Stimulated activated CD4-positive, alpha-beta T cell treated with anti-CD3 and anti-CD28 coated beads, Interleukin-15, amount 100 ng/mL, for 1 hour (primary cell): ENCODE measurements at regions not wholly inside any gene's neighbourhood (a gene's known extent, or its start where the extent isn't known, plus 50 kb on each side); places are given as distances from the start of the nearest gene placed in this dataset.
A peak's percentile ranks its signal among the peaks of the same experiment; 100 is the strongest.

ENCODE experiments used
- DNase-seq, 2 donors: peaks; one replicate each; pipeline ENCODE4 v3.0.0-alpha.2; 2020; ENCODE audit warnings: low read depth in 1 of 2, low spot score in 1 of 2

- no peak for DNase-seq
These were observed 136.8 kb upstream of the AFF2 start for GRCh38 chrX:148363471-148364235.

- no peak for DNase-seq
These were observed 135.2 kb upstream of the AFF2 start for GRCh38 chrX:148365233-148365632.

- no peak for DNase-seq
These were observed 129.1 kb upstream of the AFF2 start for GRCh38 chrX:148371291-148371690.

DNA sequence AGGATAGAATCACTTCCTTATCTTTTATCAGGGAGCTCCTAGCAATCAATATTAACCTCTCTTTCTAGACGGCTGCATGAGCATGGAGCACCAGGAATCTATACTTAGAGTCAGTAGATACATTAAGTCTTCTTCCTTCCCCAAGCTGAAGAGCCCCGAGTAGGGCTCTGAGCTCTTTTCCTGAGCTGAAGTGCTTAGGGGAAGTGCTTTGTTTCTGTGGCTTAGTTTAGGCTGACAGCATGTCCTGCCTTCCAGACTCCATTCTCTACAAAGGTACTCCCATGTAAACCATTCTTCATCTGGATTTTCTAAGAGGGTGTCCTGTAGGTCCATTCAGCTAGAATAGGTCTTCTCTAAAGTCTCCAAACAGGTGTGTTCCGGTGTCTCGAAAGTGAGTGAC is 127.5 kb upstream of the AFF2 start:
- no peak for DNase-seq

GRCh38 chrX:148376342-148376741 is 124.1 kb upstream of the AFF2 start:
- no peak for DNase-seq

- no peak for DNase-seq
These were observed 120.3 kb upstream of the AFF2 start for GRCh38 chrX:148380107-148380506.

DNA sequence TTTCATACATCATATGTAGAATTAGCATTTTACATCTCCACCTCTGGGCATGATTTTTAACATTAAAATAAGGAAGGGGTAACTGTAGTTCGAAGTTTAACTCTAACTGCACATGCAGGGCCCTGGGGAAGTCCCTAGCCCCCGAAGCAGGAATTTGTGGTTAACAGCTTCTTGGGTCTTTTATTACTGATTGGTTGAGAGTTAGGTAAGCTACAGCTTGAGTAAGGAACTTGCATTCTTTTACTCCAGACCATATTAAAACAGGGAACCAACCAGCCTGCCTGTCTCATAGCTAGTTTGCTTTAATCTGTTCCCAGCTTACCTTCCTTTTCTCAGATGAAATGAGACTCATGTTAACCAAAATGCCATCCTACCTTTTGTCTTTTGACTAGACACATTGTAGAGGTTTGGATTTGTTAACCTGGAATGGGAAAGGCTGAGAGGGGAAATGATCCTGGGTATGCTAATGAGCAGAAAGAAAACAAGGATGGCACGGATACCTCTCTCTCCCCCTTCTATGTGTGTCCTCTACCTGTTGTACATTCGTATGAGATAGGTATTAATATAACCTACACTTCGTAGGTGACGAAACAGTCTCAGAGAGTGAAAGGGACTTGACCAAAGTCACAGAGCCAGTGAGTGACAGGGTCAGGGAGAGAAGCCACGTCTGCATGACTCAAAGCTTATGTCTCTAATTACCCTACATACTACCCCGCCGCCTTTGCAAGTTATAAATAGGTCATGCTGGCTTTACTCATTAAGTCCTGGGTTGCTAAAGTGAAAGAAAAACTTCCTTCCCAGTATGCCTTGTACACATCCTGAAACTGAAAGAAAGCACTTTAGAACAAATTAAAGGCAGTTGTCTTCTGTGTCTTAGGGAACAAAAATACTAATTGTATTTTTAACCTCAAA is 119.5 kb upstream of the AFF2 start:
- DNase-seq, result peak in 1 of 2 donors; percentile 1

- DNase-seq, result no peak
These were observed 118.8 kb upstream of the AFF2 start for GRCh38 chrX:148381603-148382002.

DNA sequence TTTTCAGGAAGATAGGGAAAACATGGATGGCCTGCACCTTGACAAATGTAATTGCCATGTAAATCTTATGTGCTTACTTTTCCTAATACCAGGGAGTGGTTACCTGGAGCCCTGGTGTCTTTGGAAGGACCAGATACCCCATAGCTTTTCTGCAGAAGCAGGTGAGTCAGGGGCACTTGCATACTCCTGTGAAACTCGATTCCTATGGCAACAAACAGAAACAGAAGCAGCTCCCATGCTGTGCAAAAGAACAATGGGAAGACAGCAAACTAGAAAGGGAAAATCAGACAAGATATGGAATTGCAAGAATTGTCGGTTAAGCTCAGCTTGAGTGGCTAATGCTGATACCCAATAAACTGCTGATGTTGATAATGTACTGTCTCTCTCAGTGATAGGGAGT is 117.4 kb upstream of the AFF2 start:
- DNase-seq, result no peak

DNA sequence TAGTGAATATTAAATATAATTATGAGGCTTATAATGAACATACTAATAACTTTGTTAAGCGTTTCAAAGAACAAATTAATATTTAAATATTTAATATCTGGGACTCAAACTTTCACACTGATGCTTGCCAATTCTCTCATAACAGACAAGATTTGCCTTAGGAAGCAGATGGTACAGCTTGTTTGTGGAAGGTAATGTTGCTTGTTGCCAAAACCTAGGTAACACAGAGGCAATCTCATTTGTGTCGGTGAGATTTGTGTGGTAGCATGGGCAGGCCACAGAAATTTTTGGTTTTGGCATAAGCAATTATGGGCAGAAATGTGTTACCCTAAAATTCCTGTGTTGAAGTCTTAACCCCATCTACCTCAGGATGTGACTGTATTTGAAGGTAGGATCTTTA is 114.9 kb upstream of the AFF2 start:
- no peak for DNase-seq

- no peak for DNase-seq
These were observed 110.8 kb upstream of the AFF2 start for GRCh38 chrX:148389629-148390028.

DNA sequence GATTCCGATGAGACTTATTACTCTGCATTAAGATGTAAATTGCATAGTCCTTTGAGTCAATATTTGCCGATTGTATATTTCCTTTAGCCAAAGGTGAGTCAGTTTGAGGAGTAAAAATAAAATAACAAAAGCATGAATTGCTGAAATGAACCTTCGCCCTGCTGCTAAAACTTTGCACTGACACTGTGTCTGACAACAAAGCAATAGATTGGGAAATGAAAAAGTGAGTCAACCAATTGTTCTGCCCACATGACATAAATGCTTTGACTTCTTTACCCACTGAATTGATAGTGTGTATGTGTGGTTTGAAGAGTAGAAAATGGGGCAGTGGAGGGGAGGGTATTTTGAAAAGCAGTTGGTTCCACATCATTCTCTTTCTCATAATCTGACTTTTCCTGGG is 88.4 kb upstream of the AFF2 start:
- DNase-seq, result no peak

DNA sequence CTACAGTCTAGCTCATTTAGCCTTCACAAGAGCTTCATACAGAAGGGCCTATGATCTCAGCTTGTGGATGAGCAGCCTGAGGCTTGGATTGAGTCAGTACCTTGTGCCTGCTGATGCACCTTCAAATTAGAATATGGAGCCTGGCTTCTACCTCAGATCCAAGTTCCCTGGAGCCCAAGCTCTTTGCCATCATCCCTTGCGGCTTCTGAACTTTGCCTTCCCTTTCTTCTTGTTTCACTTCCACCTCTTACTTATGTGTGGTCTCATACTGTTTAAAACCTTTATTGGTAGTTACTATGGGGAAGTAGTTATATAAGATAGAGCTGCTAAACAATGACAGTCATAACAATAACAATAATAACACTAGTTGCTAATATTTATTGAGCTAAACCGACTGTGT is 84.3 kb upstream of the AFF2 start:
- DNase-seq, result no peak

- DNase-seq, result no peak
These were observed 83.5 kb upstream of the AFF2 start for GRCh38 chrX:148416931-148417330.

DNA sequence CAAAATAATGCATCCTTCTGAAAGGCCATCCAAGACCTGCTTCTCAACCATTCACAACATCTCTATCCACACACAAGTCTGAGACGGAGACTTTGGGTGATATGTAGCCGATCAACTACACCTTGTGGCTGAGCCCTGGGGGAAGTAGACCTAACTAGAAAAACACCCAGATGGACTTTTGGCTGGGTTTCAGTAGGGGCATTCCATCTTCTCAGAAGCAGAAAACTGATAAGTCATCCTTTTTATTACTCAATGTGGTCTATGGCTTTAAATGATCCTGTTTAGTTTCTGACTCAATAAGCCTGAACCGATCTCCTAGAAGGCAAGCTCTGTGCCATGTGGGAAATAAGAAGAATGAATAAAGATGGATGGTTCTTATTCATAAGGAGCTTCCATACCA is 82.5 kb upstream of the AFF2 start:
- DNase-seq, result no peak

- no peak for DNase-seq
These were observed 77.9 kb upstream of the AFF2 start for GRCh38 chrX:148422526-148422925.

- no peak for DNase-seq
These were observed 75.8 kb upstream of the AFF2 start for GRCh38 chrX:148424570-148424969.

DNA sequence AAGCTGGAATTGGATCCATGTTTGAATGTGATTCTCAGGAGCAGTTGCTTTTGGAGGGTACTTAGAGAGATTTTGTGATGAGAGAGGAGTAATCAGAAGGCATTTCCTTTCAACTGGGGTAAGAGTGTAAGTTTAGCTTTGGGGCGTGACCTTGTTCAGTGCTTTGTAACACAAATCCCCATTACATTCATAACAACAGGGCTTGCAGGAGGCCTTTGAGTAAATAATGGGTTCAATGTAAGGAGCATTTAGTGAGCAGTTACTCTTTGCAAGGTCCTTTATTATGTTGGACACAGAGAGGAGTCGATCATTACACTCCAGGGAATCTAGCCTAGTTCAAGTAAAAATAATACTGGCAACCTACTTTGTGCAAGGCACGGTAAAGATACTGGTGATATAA is 74.0 kb upstream of the AFF2 start:
- no peak for DNase-seq

- DNase-seq, result no peak
These were observed 59.0 kb upstream of the AFF2 start for GRCh38 chrX:148441387-148441786.

DNA sequence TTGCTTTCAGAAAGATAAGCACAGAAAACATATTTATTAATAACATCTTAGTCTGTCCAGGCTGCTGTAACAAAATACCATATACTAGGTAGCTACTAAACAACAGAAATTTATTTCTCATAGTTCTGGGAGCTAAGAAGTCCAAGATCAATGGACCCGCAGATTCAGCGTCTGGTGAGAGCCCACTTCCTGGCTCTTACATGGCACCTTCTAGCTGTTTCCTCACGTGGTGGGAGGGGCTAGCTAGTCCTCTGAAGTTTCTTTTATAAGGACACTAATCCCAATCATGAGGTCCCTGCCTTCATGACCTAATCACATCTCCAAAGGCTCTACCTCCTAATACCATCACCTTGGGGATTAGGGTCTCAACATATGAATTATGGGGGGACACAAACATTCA is 57.2 kb upstream of the AFF2 start:
- no peak for DNase-seq

GRCh38 chrX:148448686-148449085 is 51.7 kb upstream of the AFF2 start:
- DNase-seq, result no peak
